Neural progenitor cell (in vitro differentiated cells): ENCODE measurements at regions not wholly inside any gene's neighbourhood (a gene's known extent, or its start where the extent isn't known, plus 50 kb on each side); places are given as distances from the start of the nearest gene placed in this dataset.

ENCODE experiments used
- CTCF ChIP-seq: fragments of 200-600 bp; sonication (generic); IDR thresholded peaks from 2 replicates; pipeline ENCODE4 v1.5.1; 2017; ENCODE audit warnings: antibody characterized with exemption, mild to moderate bottlenecking
- EZH2 ChIP-seq: fragments of 200-600 bp; sonication (generic); IDR thresholded peaks from 2 replicates; pipeline ENCODE4 v1.6.1; 2017; ENCODE audit warnings: antibody characterized with exemption, mild to moderate bottlenecking, moderate library complexity
- EZH2phosphoT487 ChIP-seq: fragments of 200-600 bp; sonication (generic); IDR thresholded peaks from 2 replicates; pipeline ENCODE4 v1.6.1; 2017; ENCODE audit warnings: antibody characterized with exemption

DNA sequence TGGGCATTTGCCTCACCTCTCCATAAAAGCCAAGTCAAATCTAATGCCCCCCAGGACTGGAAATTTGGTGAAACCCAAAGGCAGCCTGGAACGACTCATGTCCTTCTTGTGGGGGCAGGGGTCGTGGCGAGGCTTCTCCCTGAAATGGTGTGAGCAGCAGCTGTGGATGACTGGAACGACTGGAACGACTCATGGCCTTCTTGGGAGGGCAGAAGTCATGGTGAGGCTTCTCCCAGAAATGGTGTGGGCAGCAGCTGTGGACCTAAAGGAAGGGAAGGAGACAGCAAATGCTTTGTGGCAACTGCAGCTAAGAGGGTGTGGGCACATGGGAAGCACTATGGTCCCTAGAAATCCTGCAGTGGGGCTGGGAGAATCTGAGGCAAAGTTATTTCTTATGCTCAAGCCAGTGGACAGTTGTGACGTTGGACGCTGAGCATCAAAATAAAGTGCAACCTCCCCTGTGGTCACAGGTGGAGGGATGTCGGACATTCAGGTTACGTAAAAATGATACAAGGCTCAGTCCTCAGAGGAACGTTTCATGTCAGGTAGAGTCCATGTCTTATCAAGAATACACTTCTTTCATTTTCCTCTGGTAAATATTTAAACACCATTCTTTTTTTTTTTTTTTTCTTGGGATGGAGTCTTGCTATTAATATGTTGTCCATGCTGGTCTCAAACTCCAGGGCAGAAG, 107.0 kb upstream of the KIF5B start:
- TF ChIP-seq CTCF: no peak
- no peak for TF ChIP-seq EZH2
- no peak for TF ChIP-seq EZH2phosphoT487
